ENCODE measurements at regions not wholly inside any gene's neighbourhood (a gene's known extent, or its start where the extent isn't known, plus 50 kb on each side); places are given as distances from the start of the nearest gene placed in this dataset.

GRCh38 chr14:83301791-83302190 lies 1768.1 kb upstream of the SEL1L start:
- intact Hi-C loops (cut with DNase I, micrococcal nuclease), result no loop called here
- no peak overlapping the region for H3K4me3 ChIP-seq (ENCODE audit: low read length)
- POLR2A ChIA-PET, result no interaction called here
- peaks cover 3 to 4% of the 10 kb centered on the region in 2 experiments for H3K9me3 ChIP-seq (ENCODE audit: control insufficient read depth in 1 of 2, insufficient read depth in 1 of 2, low read length in 2 of 2)
- DNase-seq (no peak), ATAC-seq (ENCODE audit: poor library complexity) (no peak)
- CTCF ChIA-PET, result no interaction called here
- no peaks in the 10 kb centered on the region for H3K27me3 ChIP-seq (ENCODE audit: control insufficient read depth in 1 of 2, insufficient read depth in 2 of 2, low read length in 2 of 2)
- H3K4me1 Mint-ChIP-seq (ENCODE audit: low read depth), result no peaks in the 10 kb centered on the region
- no peak overlapping the region for H3K27ac ChIP-seq (ENCODE audit: low read depth in 1 of 2, low read length in 2 of 2)
- no peak overlapping the region for H3K27ac Mint-ChIP-seq
- no peaks in the 10 kb centered on the region for H3K27me3 Mint-ChIP-seq
- no peaks in the 10 kb centered on the region for H3K36me3 Mint-ChIP-seq (ENCODE audit: low read depth)
- no peaks in the 10 kb centered on the region for H3K4me1 ChIP-seq (ENCODE audit: insufficient read depth, low read length)
- TF ChIP-seq CTCF (IDR thresholded peaks at IDR 0.05), result no peak
- peaks cover 7% of the 10 kb centered on the region for H3K9me3 Mint-ChIP-seq
- H3K4me3 Mint-ChIP-seq, result no peak overlapping the region
- H3K36me3 ChIP-seq (ENCODE audit: insufficient read depth, low read length), result no peaks in the 10 kb centered on the region

DNA sequence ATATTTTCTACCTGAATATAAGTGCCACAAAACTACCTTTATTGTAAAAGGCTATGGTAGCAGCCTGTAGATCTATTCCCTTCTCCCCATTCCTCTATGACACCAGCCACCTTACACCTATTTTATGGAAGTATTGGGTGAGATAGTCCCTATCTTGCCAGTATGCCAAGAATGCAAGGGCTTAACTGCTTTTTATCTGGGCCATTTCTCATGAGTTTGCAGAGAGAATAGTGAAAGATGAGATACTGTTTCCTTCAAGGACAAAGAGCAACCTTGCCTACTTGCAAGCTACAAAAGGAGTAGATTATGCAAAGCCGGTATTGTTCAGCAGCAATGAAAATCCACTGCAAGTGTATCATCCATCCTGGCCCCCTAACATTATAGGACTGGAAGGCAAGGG lies 1775.6 kb upstream of the SEL1L start:
- Histone ChIP-seq H3K4me1 (ENCODE audit: insufficient read depth, low read length) (no peaks in the 10 kb centered on the region), H3K27ac (ENCODE audit: low read depth in 1 of 2, low read length in 2 of 2) (no peak overlapping the region), H3K4me3 (ENCODE audit: low read length) (no peak overlapping the region), H3K9me3 (ENCODE audit: control insufficient read depth in 1 of 2, insufficient read depth in 1 of 2, low read length in 2 of 2) (peaks cover 0 to 7% of the 10 kb centered on the region in 2 experiments), H3K36me3 (ENCODE audit: insufficient read depth, low read length) (no peaks in the 10 kb centered on the region), H3K27me3 (ENCODE audit: control insufficient read depth in 1 of 2, insufficient read depth in 2 of 2, low read length in 2 of 2) (no peaks in the 10 kb centered on the region)
- Mint-ChIP-seq H3K27me3 (no peaks in the 10 kb centered on the region), H3K4me1 (ENCODE audit: low read depth) (no peaks in the 10 kb centered on the region), H3K36me3 (ENCODE audit: low read depth) (no peaks in the 10 kb centered on the region), H3K27ac (no peak overlapping the region), H3K9me3 (peaks cover 12% of the 10 kb centered on the region), H3K4me3 (no peak overlapping the region)
- ChIA-PET POLR2A (no interaction called here), CTCF (no interaction called here)
- no peak for TF ChIP-seq CTCF (IDR thresholded peaks at IDR 0.05)
- DNase-seq, result no peak
- intact Hi-C loops (cut with DNase I, micrococcal nuclease), result no loop called here
- no peak for ATAC-seq (ENCODE audit: poor library complexity)

DNA sequence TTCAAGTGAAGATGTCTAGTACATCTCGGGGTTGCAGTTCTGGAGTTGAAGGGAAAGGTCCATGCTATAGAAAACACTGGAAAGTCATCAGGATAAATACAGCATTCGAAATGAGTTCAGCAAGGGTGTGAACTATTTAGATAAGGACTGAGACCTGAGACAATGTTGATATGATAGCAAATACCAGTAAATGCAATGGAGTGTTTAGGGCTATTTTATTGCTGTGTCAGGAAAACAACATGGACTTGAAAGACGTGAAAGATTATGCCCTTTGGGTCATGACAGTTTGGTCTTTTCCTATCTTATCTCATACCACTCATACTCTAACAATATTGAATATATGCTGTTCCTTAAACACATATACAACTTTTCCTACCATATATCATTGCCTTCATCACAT lies 1776.2 kb upstream of the SEL1L start:
- ChIA-PET POLR2A (no interaction called here), CTCF (no interaction called here)
- Mint-ChIP-seq H3K27ac (no peak overlapping the region), H3K4me3 (no peak overlapping the region), H3K4me1 (ENCODE audit: low read depth) (no peaks in the 10 kb centered on the region), H3K27me3 (no peaks in the 10 kb centered on the region), H3K36me3 (ENCODE audit: low read depth) (no peaks in the 10 kb centered on the region), H3K9me3 (peaks cover 12% of the 10 kb centered on the region)
- Histone ChIP-seq H3K27me3 (ENCODE audit: control insufficient read depth in 1 of 2, insufficient read depth in 2 of 2, low read length in 2 of 2) (no peaks in the 10 kb centered on the region), H3K36me3 (ENCODE audit: insufficient read depth, low read length) (no peaks in the 10 kb centered on the region), H3K9me3 (ENCODE audit: control insufficient read depth in 1 of 2, insufficient read depth in 1 of 2, low read length in 2 of 2) (peaks cover 0 to 7% of the 10 kb centered on the region in 2 experiments), H3K4me3 (ENCODE audit: low read length) (no peak overlapping the region), H3K4me1 (ENCODE audit: insufficient read depth, low read length) (no peaks in the 10 kb centered on the region), H3K27ac (ENCODE audit: low read depth in 1 of 2, low read length in 2 of 2) (no peak overlapping the region)
- no peak for TF ChIP-seq CTCF (IDR thresholded peaks at IDR 0.05)
- DNase-seq (no peak), ATAC-seq (ENCODE audit: poor library complexity) (no peak)
- intact Hi-C loops (cut with DNase I, micrococcal nuclease), result no loop called here

Data from CD4-positive, alpha-beta T cell (primary cell).